Activated CD4-positive, alpha-beta T cell treated with anti-CD3 and anti-CD28 coated beads, Interleukin-2, amount 10 ng/mL, durations not matched to agents 24 days and 14 days (primary cell): ENCODE measurements at regions not wholly inside any gene's neighbourhood (a gene's known extent, or its start where the extent isn't known, plus 50 kb on each side); places are given as distances from the start of the nearest gene placed in this dataset.
"Not testable (repeated sequence)": the region's sequence is repeated elsewhere in the genome, so short reads cannot be mapped to it uniquely, and the experiment has no call there.

ENCODE experiments used
- DNase-seq: peaks from one replicate; pipeline ENCODE4 v3.0.0; 2022
- H3K27ac Mint-ChIP-seq: one replicate; pipeline ENCODE4 v1.8.0; 2022; ENCODE audit warnings: mild to moderate bottlenecking, mixed read lengths
- H3K27me3 Mint-ChIP-seq: one replicate; pipeline ENCODE4 v1.8.0; 2022; ENCODE audit warnings: mixed read lengths
- H3K36me3 Mint-ChIP-seq: one replicate; pipeline ENCODE4 v1.8.0; 2022; ENCODE audit warnings: low read depth, mild to moderate bottlenecking, mixed read lengths
- H3K4me1 Mint-ChIP-seq: one replicate; pipeline ENCODE4 v1.8.0; 2021; ENCODE audit warnings: mixed read lengths
- H3K4me3 Mint-ChIP-seq: one replicate; pipeline ENCODE4 v1.8.0; 2022; ENCODE audit warnings: mild to moderate bottlenecking, moderate library complexity, mixed read lengths
- H3K9me3 Mint-ChIP-seq: one replicate; pipeline ENCODE4 v1.8.0; 2021; ENCODE audit warnings: mixed read lengths
- intact Hi-C: fragments of 100-400 bp; cut with micrococcal nuclease; formaldehyde crosslinking; loops from one replicate; pipeline ENCODE4 v1.15.1; 2023

GRCh38 chr6:170037541-170038250 lies 253.2 kb downstream of the DLL1 start:
- intact Hi-C loops: no loop called here
- H3K36me3 Mint-ChIP-seq: no peaks in the 10 kb centered on the region

GRCh38 chr6:170036916-170037315 lies 254.0 kb downstream of the DLL1 start:
- Mint-ChIP-seq H3K27me3 (peaks cover 2% of the 10 kb centered on the region), H3K4me3 (no peak overlapping the region), H3K9me3 (peaks cover 4% of the 10 kb centered on the region), H3K4me1 (no peaks in the 10 kb centered on the region), H3K27ac (no peak overlapping the region), H3K36me3 (no peaks in the 10 kb centered on the region)
- intact Hi-C loops: no loop called here
- DNase-seq: no peak

More at GRCh38 chr6:170037541-170038250, 253.2 kb downstream of the DLL1 start:
- peaks cover 4% of the 10 kb centered on the region for H3K9me3 Mint-ChIP-seq
- H3K4me1 Mint-ChIP-seq: no peaks in the 10 kb centered on the region
- no peak for DNase-seq
- no peak overlapping the region for H3K27ac Mint-ChIP-seq
- H3K27me3 Mint-ChIP-seq: peaks cover 2% of the 10 kb centered on the region
- H3K4me3 Mint-ChIP-seq: no peak overlapping the region

- intact Hi-C loops, H3K27ac Mint-ChIP-seq, H3K4me3 Mint-ChIP-seq, H3K9me3 Mint-ChIP-seq, DNase-seq, H3K36me3 Mint-ChIP-seq, H3K27me3 Mint-ChIP-seq, H3K4me1 Mint-ChIP-seq: not testable (repeated sequence)
These were observed 254.5 kb downstream of the DLL1 start for GRCh38 chr6:170036367-170036766.

GRCh38 chr6:170035901-170036304 lies 255.0 kb downstream of the DLL1 start:
- H3K27me3 Mint-ChIP-seq: peaks cover 2% of the 10 kb centered on the region
- intact Hi-C loops: no loop called here
- H3K9me3 Mint-ChIP-seq: peaks cover 4% of the 10 kb centered on the region
- DNase-seq: no peak
- no peak overlapping the region for H3K27ac Mint-ChIP-seq
- H3K36me3 Mint-ChIP-seq: no peaks in the 10 kb centered on the region
- no peaks in the 10 kb centered on the region for H3K4me1 Mint-ChIP-seq
- no peak overlapping the region for H3K4me3 Mint-ChIP-seq

- DNase-seq: no peak
- Mint-ChIP-seq H3K27me3 (peaks cover 2% of the 10 kb centered on the region), H3K9me3 (peaks cover 4% of the 10 kb centered on the region), H3K4me1 (no peaks in the 10 kb centered on the region), H3K4me3 (no peak overlapping the region), H3K27ac (no peak overlapping the region), H3K36me3 (no peaks in the 10 kb centered on the region)
- intact Hi-C loops: no loop called here
These were observed 255.8 kb downstream of the DLL1 start for GRCh38 chr6:170035044-170035443.

GRCh38 chr6:170034294-170034693 lies 256.6 kb downstream of the DLL1 start:
- Mint-ChIP-seq H3K4me1 (no peaks in the 10 kb centered on the region), H3K9me3 (peaks cover 4% of the 10 kb centered on the region), H3K4me3 (no peak overlapping the region), H3K27ac (no peak overlapping the region), H3K36me3 (no peaks in the 10 kb centered on the region), H3K27me3 (peaks cover 2% of the 10 kb centered on the region)
- intact Hi-C loops: no loop called here
- DNase-seq: no peak

GRCh38 chr6:170033666-170034065 lies 257.2 kb downstream of the DLL1 start:
- intact Hi-C loops: no loop called here
- Mint-ChIP-seq H3K27me3 (peaks cover 2% of the 10 kb centered on the region), H3K4me1 (no peaks in the 10 kb centered on the region), H3K36me3 (no peaks in the 10 kb centered on the region), H3K27ac (no peak overlapping the region), H3K4me3 (no peak overlapping the region), H3K9me3 (peaks cover 4% of the 10 kb centered on the region)
- no peak for DNase-seq

GRCh38 chr6:170032706-170033309 lies 258.1 kb downstream of the DLL1 start:
- no peaks in the 10 kb centered on the region for H3K4me1 Mint-ChIP-seq
- no peak for DNase-seq
- H3K27ac Mint-ChIP-seq: no peak overlapping the region
- peaks cover 2% of the 10 kb centered on the region for H3K27me3 Mint-ChIP-seq
- peaks cover 4% of the 10 kb centered on the region for H3K9me3 Mint-ChIP-seq
- H3K4me3 Mint-ChIP-seq: no peak overlapping the region
- no peaks in the 10 kb centered on the region for H3K36me3 Mint-ChIP-seq
- intact Hi-C loops: no loop called here

- Mint-ChIP-seq H3K9me3 (peaks cover 4% of the 10 kb centered on the region), H3K36me3 (no peaks in the 10 kb centered on the region), H3K27me3 (peaks cover 2% of the 10 kb centered on the region), H3K4me1 (no peaks in the 10 kb centered on the region), H3K27ac (no peak overlapping the region), H3K4me3 (no peak overlapping the region)
- DNase-seq: no peak
- intact Hi-C loops: no loop called here
These were observed 258.7 kb downstream of the DLL1 start for GRCh38 chr6:170032197-170032596.

- no peak for DNase-seq
- Mint-ChIP-seq H3K27me3 (peaks cover 2% of the 10 kb centered on the region), H3K36me3 (no peaks in the 10 kb centered on the region), H3K4me3 (no peak overlapping the region), H3K4me1 (no peaks in the 10 kb centered on the region), H3K9me3 (peaks cover 4% of the 10 kb centered on the region), H3K27ac (no peak overlapping the region)
- intact Hi-C loops: no loop called here
These were observed 259.2 kb downstream of the DLL1 start for GRCh38 chr6:170031684-170032121.

GRCh38 chr6:170030821-170031471 lies 259.9 kb downstream of the DLL1 start:
- Mint-ChIP-seq H3K27me3 (peaks cover 2% of the 10 kb centered on the region), H3K9me3 (peaks cover 4% of the 10 kb centered on the region), H3K36me3 (no peaks in the 10 kb centered on the region), H3K4me1 (no peaks in the 10 kb centered on the region), H3K4me3 (no peak overlapping the region), H3K27ac (no peak overlapping the region)
- intact Hi-C loops: no loop called here
- no peak for DNase-seq

GRCh38 chr6:170030284-170030815 lies 260.5 kb downstream of the DLL1 start:
- DNase-seq: no peak
- Mint-ChIP-seq H3K4me1 (no peaks in the 10 kb centered on the region), H3K27me3 (peaks cover 2% of the 10 kb centered on the region), H3K4me3 (no peak overlapping the region), H3K36me3 (no peaks in the 10 kb centered on the region), H3K9me3 (peaks cover 4% of the 10 kb centered on the region), H3K27ac (no peak overlapping the region)
- intact Hi-C loops: no loop called here

- Mint-ChIP-seq H3K27ac (no peak overlapping the region), H3K4me1 (no peaks in the 10 kb centered on the region), H3K4me3 (no peak overlapping the region), H3K27me3 (peaks cover 2% of the 10 kb centered on the region), H3K36me3 (no peaks in the 10 kb centered on the region), H3K9me3 (peaks cover 4% of the 10 kb centered on the region)
- DNase-seq: no peak
- intact Hi-C loops: no loop called here
These were observed 261.2 kb downstream of the DLL1 start for GRCh38 chr6:170029416-170030283.
